Astrocyte (in vitro differentiated cells and primary cell): ENCODE measurements at regions not wholly inside any gene's neighbourhood (a gene's known extent, or its start where the extent isn't known, plus 50 kb on each side); places are given as distances from the start of the nearest gene placed in this dataset.

Experiments
- DNase-seq: peaks from one replicate; pipeline ENCODE4 v3.0.0-alpha.2; 2010; ENCODE audit warnings: low read depth
- FAIRE-seq: peaks from 2 replicates; lab custom pipeline; 2011; peaks lifted over from hg19 to GRCh38; lab: Jason Lieb, UNC
- H2AFZ ChIP-seq: 2 replicates; pipeline ENCODE4 v1.6.0; 2012; ENCODE audit warnings: low read depth, low read length, inconsistent platforms
- H3K27ac ChIP-seq: 2 replicates; pipeline ENCODE4 v1.5.1; 2011; ENCODE audit warnings: low read depth, low read length, inconsistent platforms
- H3K27me3 ChIP-seq: 2 replicates; pipeline ENCODE4 v1.6.0; 2011; ENCODE audit warnings: low read length, inconsistent platforms; ENCODE audit not compliant: insufficient read depth
- H3K36me3 ChIP-seq: 2 replicates; pipeline ENCODE4 v1.5.1; 2011; ENCODE audit warnings: low read length, inconsistent platforms; ENCODE audit not compliant: insufficient read depth
- H3K4me1 ChIP-seq: 2 replicates; pipeline ENCODE4 v1.5.1; 2011; ENCODE audit warnings: low read length, inconsistent platforms; ENCODE audit not compliant: insufficient read depth
- H3K4me2 ChIP-seq: 2 replicates; pipeline ENCODE4 v1.6.0; 2012; ENCODE audit warnings: low read length, inconsistent platforms
- H3K4me3 ChIP-seq: 2 replicates; pipeline ENCODE4 v1.5.1; 2011; ENCODE audit warnings: low read depth, mild to moderate bottlenecking, low read length, inconsistent platforms; ENCODE audit not compliant: insufficient read depth
- H3K79me2 ChIP-seq: 2 replicates; pipeline ENCODE4 v1.6.0; 2012; ENCODE audit warnings: mild to moderate bottlenecking, low read length, inconsistent platforms; ENCODE audit not compliant: insufficient read depth
- H3K9ac ChIP-seq: 2 replicates; pipeline ENCODE4 v1.6.0; 2012; ENCODE audit warnings: mild to moderate bottlenecking, low read length, inconsistent platforms
- H3K9me3 ChIP-seq: 2 replicates; pipeline ENCODE4 v1.5.1; 2012; ENCODE audit warnings: low read depth, mild to moderate bottlenecking, low read length, inconsistent platforms; ENCODE audit not compliant: insufficient read depth
- H4K20me1 ChIP-seq: 2 replicates; pipeline ENCODE4 v1.6.0; 2012; ENCODE audit warnings: low read length, inconsistent platforms; ENCODE audit not compliant: insufficient read depth
- H3K27ac Mint-ChIP-seq: one replicate; pipeline ENCODE4 v1.8.0; 2021; ENCODE audit warnings: mild to moderate bottlenecking, mixed read lengths; ENCODE audit not compliant: unreplicated experiment
- H3K27me3 Mint-ChIP-seq: one replicate; pipeline ENCODE4 v1.8.0; 2021; ENCODE audit warnings: low read depth, mixed read lengths; ENCODE audit not compliant: unreplicated experiment
- H3K36me3 Mint-ChIP-seq: one replicate; pipeline ENCODE4 v1.8.0; 2021; ENCODE audit warnings: low read depth, mixed read lengths; ENCODE audit not compliant: unreplicated experiment
- H3K4me1 Mint-ChIP-seq: one replicate; pipeline ENCODE4 v1.8.0; 2021; ENCODE audit warnings: low read depth, mixed read lengths; ENCODE audit not compliant: unreplicated experiment
- H3K4me3 Mint-ChIP-seq: one replicate; pipeline ENCODE4 v1.8.0; 2021; ENCODE audit warnings: mild to moderate bottlenecking, moderate library complexity, mixed read lengths; ENCODE audit not compliant: unreplicated experiment
- H3K9me3 Mint-ChIP-seq: one replicate; pipeline ENCODE4 v1.8.0; 2021; ENCODE audit warnings: mild to moderate bottlenecking, mixed read lengths; ENCODE audit not compliant: unreplicated experiment
- CTCF ChIP-seq: IDR thresholded peaks from 2 replicates; pipeline ENCODE4 v1.5.1; 2011; ENCODE audit warnings: low read depth, mild to moderate bottlenecking, inconsistent platforms, low read length, moderate library complexity; ENCODE audit not compliant: insufficient read depth
- EZH2 ChIP-seq: IDR thresholded peaks from 2 replicates; pipeline ENCODE4 v1.6.1; 2012; ENCODE audit warnings: mild to moderate bottlenecking, low read length, inconsistent platforms; ENCODE audit not compliant: insufficient read depth

- no peak for TF ChIP-seq CTCF
- no peak for TF ChIP-seq EZH2
- Histone ChIP-seq H3K79me2 (no peaks in the 10 kb centered on the region), H3K9me3 (no peaks in the 10 kb centered on the region), H3K36me3 (no peaks in the 10 kb centered on the region), H3K4me1 (no peaks in the 10 kb centered on the region), H3K9ac (no peak overlapping the region), H4K20me1 (no peaks in the 10 kb centered on the region), H3K27ac (no peak overlapping the region), H2AFZ (no peak overlapping the region), H3K4me2 (no peak overlapping the region), H3K4me3 (no peak overlapping the region), H3K27me3 (no peaks in the 10 kb centered on the region)
- FAIRE-seq (no peak), DNase-seq (no peak)
- Mint-ChIP-seq H3K4me1 (no peaks in the 10 kb centered on the region), H3K36me3 (no peaks in the 10 kb centered on the region), H3K9me3 (no peaks in the 10 kb centered on the region), H3K27ac (no peak overlapping the region), H3K4me3 (no peak overlapping the region), H3K27me3 (no peaks in the 10 kb centered on the region)
Observed at GRCh38 chr18:51811883-51812282, 528.1 kb upstream of the DCC start.

GRCh38 chr18:51813740-51814139 lies 526.3 kb upstream of the DCC start:
- no peaks in the 10 kb centered on the region for H3K9me3 Mint-ChIP-seq
- no peak overlapping the region for H3K4me3 Mint-ChIP-seq
- Histone ChIP-seq H3K9ac (no peak overlapping the region), H3K27ac (no peak overlapping the region), H3K4me3 (no peak overlapping the region), H3K4me1 (no peaks in the 10 kb centered on the region), H4K20me1 (no peaks in the 10 kb centered on the region), H3K79me2 (no peaks in the 10 kb centered on the region), H3K9me3 (no peaks in the 10 kb centered on the region), H3K36me3 (no peaks in the 10 kb centered on the region), H2AFZ (no peak overlapping the region), H3K4me2 (no peak overlapping the region), H3K27me3 (no peaks in the 10 kb centered on the region)
- H3K27me3 Mint-ChIP-seq = no peaks in the 10 kb centered on the region
- DNase-seq (no peak), FAIRE-seq (no peak)
- no peak overlapping the region for H3K27ac Mint-ChIP-seq
- TF ChIP-seq CTCF = no peak
- no peak for TF ChIP-seq EZH2
- no peaks in the 10 kb centered on the region for H3K4me1 Mint-ChIP-seq
- H3K36me3 Mint-ChIP-seq = no peaks in the 10 kb centered on the region

- no peak overlapping the region for H3K4me2 ChIP-seq
- H3K27ac ChIP-seq = no peak overlapping the region
- Mint-ChIP-seq H3K9me3 (no peaks in the 10 kb centered on the region), H3K27me3 (no peaks in the 10 kb centered on the region), H3K36me3 (no peaks in the 10 kb centered on the region), H3K4me1 (no peaks in the 10 kb centered on the region), H3K27ac (no peak overlapping the region), H3K4me3 (no peak overlapping the region)
- no peak overlapping the region for H3K9ac ChIP-seq
- FAIRE-seq (no peak), DNase-seq (no peak)
- no peak overlapping the region for H3K4me3 ChIP-seq
- H3K27me3 ChIP-seq = no peaks in the 10 kb centered on the region
- no peaks in the 10 kb centered on the region for H3K36me3 ChIP-seq
- H3K4me1 ChIP-seq = no peaks in the 10 kb centered on the region
- no peaks in the 10 kb centered on the region for H3K79me2 ChIP-seq
- no peaks in the 10 kb centered on the region for H4K20me1 ChIP-seq
- H2AFZ ChIP-seq = no peak overlapping the region
- no peaks in the 10 kb centered on the region for H3K9me3 ChIP-seq
- TF ChIP-seq EZH2 (no peak), CTCF (no peak)
Observed at GRCh38 chr18:51821610-51822009, 518.4 kb upstream of the DCC start.
